H1 (cell line): ENCODE measurements at regions not wholly inside any gene's neighbourhood (a gene's known extent, or its start where the extent isn't known, plus 50 kb on each side); places are given as distances from the start of the nearest gene placed in this dataset.

Source experiments
- ASH2L ChIP-seq: fragments of 200-600, 300-600 bp; sonication (generic); IDR thresholded peaks from one replicate; pipeline ENCODE4 v1.7.1; 2017; ENCODE audit warnings: low read length
- HDAC6 ChIP-seq: IDR thresholded peaks from one replicate; pipeline ENCODE4 v1.7.1; 2012; ENCODE audit warnings: low read depth, mild to moderate bottlenecking, inconsistent platforms, low read length, moderate library complexity
- MAFK ChIP-seq: IDR thresholded peaks from 2 replicates; pipeline ENCODE4 v1.6.1; 2012; ENCODE audit warnings: low read depth, mild to moderate bottlenecking, improper control_type of control experiment, low read length
- MAX ChIP-seq: IDR thresholded peaks from 2 replicates; pipeline ENCODE4 v1.6.1; 2012; ENCODE audit warnings: inconsistent platforms
- RFX5 ChIP-seq: IDR thresholded peaks from 2 replicates; pipeline ENCODE4 v1.6.1; 2011; ENCODE audit warnings: low read depth, low read length, improper control_type of control experiment, borderline replicate concordance
- TF ChIP-seq, protein P1 (sequence below): fragments of 300-600 bp; sonication (generic); IDR thresholded peaks from 2 replicates; pipeline ENCODE4 v1.7.1; 2012; ENCODE audit warnings: low read length, moderate library complexity, mild to moderate bottlenecking, inconsistent platforms; ENCODE audit not compliant: insufficient replicate concordance
- TF ChIP-seq, protein P2 (sequence below): IDR thresholded peaks from 2 replicates; pipeline ENCODE4 v1.6.1; 2012; ENCODE audit warnings: low read length, inconsistent platforms
- TF ChIP-seq, protein P3 (sequence below): IDR thresholded peaks from 2 replicates; pipeline ENCODE4 v1.6.1; 2011; ENCODE audit warnings: low read length, improper control_type of control experiment

- TF ChIP-seq, protein P1, sequence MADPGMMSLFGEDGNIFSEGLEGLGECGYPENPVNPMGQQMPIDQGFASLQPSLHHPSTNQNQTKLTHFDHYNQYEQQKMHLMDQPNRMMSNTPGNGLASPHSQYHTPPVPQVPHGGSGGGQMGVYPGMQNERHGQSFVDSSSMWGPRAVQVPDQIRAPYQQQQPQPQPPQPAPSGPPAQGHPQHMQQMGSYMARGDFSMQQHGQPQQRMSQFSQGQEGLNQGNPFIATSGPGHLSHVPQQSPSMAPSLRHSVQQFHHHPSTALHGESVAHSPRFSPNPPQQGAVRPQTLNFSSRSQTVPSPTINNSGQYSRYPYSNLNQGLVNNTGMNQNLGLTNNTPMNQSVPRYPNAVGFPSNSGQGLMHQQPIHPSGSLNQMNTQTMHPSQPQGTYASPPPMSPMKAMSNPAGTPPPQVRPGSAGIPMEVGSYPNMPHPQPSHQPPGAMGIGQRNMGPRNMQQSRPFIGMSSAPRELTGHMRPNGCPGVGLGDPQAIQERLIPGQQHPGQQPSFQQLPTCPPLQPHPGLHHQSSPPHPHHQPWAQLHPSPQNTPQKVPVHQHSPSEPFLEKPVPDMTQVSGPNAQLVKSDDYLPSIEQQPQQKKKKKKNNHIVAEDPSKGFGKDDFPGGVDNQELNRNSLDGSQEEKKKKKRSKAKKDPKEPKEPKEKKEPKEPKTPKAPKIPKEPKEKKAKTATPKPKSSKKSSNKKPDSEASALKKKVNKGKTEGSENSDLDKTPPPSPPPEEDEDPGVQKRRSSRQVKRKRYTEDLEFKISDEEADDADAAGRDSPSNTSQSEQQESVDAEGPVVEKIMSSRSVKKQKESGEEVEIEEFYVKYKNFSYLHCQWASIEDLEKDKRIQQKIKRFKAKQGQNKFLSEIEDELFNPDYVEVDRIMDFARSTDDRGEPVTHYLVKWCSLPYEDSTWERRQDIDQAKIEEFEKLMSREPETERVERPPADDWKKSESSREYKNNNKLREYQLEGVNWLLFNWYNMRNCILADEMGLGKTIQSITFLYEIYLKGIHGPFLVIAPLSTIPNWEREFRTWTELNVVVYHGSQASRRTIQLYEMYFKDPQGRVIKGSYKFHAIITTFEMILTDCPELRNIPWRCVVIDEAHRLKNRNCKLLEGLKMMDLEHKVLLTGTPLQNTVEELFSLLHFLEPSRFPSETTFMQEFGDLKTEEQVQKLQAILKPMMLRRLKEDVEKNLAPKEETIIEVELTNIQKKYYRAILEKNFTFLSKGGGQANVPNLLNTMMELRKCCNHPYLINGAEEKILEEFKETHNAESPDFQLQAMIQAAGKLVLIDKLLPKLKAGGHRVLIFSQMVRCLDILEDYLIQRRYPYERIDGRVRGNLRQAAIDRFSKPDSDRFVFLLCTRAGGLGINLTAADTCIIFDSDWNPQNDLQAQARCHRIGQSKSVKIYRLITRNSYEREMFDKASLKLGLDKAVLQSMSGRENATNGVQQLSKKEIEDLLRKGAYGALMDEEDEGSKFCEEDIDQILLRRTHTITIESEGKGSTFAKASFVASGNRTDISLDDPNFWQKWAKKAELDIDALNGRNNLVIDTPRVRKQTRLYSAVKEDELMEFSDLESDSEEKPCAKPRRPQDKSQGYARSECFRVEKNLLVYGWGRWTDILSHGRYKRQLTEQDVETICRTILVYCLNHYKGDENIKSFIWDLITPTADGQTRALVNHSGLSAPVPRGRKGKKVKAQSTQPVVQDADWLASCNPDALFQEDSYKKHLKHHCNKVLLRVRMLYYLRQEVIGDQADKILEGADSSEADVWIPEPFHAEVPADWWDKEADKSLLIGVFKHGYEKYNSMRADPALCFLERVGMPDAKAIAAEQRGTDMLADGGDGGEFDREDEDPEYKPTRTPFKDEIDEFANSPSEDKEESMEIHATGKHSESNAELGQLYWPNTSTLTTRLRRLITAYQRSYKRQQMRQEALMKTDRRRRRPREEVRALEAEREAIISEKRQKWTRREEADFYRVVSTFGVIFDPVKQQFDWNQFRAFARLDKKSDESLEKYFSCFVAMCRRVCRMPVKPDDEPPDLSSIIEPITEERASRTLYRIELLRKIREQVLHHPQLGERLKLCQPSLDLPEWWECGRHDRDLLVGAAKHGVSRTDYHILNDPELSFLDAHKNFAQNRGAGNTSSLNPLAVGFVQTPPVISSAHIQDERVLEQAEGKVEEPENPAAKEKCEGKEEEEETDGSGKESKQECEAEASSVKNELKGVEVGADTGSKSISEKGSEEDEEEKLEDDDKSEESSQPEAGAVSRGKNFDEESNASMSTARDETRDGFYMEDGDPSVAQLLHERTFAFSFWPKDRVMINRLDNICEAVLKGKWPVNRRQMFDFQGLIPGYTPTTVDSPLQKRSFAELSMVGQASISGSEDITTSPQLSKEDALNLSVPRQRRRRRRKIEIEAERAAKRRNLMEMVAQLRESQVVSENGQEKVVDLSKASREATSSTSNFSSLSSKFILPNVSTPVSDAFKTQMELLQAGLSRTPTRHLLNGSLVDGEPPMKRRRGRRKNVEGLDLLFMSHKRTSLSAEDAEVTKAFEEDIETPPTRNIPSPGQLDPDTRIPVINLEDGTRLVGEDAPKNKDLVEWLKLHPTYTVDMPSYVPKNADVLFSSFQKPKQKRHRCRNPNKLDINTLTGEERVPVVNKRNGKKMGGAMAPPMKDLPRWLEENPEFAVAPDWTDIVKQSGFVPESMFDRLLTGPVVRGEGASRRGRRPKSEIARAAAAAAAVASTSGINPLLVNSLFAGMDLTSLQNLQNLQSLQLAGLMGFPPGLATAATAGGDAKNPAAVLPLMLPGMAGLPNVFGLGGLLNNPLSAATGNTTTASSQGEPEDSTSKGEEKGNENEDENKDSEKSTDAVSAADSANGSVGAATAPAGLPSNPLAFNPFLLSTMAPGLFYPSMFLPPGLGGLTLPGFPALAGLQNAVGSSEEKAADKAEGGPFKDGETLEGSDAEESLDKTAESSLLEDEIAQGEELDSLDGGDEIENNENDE, result no peak
- TF ChIP-seq RFX5, result no peak
- no peak for TF ChIP-seq MAX
- TF ChIP-seq, protein P2, sequence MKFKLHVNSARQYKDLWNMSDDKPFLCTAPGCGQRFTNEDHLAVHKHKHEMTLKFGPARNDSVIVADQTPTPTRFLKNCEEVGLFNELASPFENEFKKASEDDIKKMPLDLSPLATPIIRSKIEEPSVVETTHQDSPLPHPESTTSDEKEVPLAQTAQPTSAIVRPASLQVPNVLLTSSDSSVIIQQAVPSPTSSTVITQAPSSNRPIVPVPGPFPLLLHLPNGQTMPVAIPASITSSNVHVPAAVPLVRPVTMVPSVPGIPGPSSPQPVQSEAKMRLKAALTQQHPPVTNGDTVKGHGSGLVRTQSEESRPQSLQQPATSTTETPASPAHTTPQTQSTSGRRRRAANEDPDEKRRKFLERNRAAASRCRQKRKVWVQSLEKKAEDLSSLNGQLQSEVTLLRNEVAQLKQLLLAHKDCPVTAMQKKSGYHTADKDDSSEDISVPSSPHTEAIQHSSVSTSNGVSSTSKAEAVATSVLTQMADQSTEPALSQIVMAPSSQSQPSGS, result no peak
- TF ChIP-seq, protein P3, sequence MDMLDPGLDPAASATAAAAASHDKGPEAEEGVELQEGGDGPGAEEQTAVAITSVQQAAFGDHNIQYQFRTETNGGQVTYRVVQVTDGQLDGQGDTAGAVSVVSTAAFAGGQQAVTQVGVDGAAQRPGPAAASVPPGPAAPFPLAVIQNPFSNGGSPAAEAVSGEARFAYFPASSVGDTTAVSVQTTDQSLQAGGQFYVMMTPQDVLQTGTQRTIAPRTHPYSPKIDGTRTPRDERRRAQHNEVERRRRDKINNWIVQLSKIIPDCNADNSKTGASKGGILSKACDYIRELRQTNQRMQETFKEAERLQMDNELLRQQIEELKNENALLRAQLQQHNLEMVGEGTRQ, result no peak
- no peak for TF ChIP-seq ASH2L
- no peak for TF ChIP-seq MAFK
- TF ChIP-seq HDAC6, result no peak
Measured at GRCh38 chr17:5705876-5706576, 121.7 kb upstream of the NLRP1 start (continued).
